Omental fat pad (tissue), 3 donors: ENCODE measurements at regions not wholly inside any gene's neighbourhood (a gene's known extent, or its start where the extent isn't known, plus 50 kb on each side); places are given as distances from the start of the nearest gene placed in this dataset.

Source experiments
- ATAC-seq: fragments of 150-250 bp; one replicate; pipeline ENCODE4 v1.9.1; 2016; ENCODE audit warnings: mild to moderate bottlenecking, moderate library complexity; ENCODE audit not compliant: low FRiP score
- DNase-seq: peaks from one replicate; pipeline ENCODE4 v3.0.0-alpha.2; 2019; ENCODE audit warnings: low spot score
- TF ChIP-seq, protein P1 (sequence below), 3 donors: fragments of 450-650 bp; IDR thresholded peaks; one replicate each; pipeline ENCODE4 v1.5.1; 2016 to 2017; ENCODE audit warnings: antibody characterized with exemption in 3 of 3, mild to moderate bottlenecking in 3 of 3, moderate library complexity in 2 of 3

GRCh38 chr10:52918714-52919305, 146.2 kb upstream of the MBL2 start:
- TF ChIP-seq, protein P1, sequence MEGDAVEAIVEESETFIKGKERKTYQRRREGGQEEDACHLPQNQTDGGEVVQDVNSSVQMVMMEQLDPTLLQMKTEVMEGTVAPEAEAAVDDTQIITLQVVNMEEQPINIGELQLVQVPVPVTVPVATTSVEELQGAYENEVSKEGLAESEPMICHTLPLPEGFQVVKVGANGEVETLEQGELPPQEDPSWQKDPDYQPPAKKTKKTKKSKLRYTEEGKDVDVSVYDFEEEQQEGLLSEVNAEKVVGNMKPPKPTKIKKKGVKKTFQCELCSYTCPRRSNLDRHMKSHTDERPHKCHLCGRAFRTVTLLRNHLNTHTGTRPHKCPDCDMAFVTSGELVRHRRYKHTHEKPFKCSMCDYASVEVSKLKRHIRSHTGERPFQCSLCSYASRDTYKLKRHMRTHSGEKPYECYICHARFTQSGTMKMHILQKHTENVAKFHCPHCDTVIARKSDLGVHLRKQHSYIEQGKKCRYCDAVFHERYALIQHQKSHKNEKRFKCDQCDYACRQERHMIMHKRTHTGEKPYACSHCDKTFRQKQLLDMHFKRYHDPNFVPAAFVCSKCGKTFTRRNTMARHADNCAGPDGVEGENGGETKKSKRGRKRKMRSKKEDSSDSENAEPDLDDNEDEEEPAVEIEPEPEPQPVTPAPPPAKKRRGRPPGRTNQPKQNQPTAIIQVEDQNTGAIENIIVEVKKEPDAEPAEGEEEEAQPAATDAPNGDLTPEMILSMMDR (IDR thresholded peaks at IDR 0.05): no peak
- no peak for DNase-seq
- no peak for ATAC-seq

GRCh38 chr10:52915391-52915790, 142.8 kb upstream of the MBL2 start:
- ATAC-seq: no peak
- DNase-seq: no peak
- TF ChIP-seq, protein P1 (IDR thresholded peaks at IDR 0.05): no peak

DNA sequence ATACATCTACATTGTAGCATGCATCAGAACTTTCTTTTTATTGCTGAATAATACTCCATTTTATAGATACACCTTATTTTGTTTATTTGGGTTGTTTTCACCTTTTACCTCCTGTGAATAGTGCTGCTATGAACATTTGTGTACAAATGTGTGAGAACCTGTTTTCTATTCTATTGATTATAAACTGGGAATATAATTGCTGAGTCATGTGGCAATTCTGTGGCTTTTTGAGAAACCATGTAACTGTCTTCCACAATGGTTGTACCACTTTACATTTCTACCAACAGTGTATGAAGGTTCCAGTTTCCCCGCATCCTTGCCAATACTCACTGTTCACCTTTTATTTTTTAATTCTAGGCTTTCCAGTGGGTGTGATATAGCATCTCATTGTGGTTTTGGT, 138.6 kb upstream of the MBL2 start:
- TF ChIP-seq, protein P1 (IDR thresholded peaks at IDR 0.05): no peak
- no peak for DNase-seq
- no peak for ATAC-seq

DNA sequence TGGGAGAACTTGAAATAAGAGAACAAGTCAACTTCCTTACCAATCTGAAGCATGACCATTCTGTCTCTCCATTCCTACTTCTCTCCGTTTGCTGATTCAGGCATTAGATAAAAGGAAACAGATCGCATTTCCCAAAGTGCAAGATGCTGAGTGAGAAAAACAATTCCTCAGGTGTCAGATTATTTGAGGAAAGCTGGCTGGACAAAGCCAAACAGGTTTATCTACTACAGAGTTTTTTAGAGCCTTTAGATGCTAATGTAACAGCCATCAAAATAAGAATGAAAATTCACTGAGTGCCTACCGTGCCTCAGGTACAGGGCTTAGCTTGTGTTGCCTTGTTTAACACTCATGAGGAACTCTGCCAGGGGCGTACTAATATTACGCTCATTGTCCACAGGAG, 135.9 kb upstream of the MBL2 start:
- TF ChIP-seq, protein P1 (IDR thresholded peaks at IDR 0.05): no peak
- ATAC-seq: no peak
- no peak for DNase-seq

GRCh38 chr10:52906046-52906445, 133.5 kb upstream of the MBL2 start:
- TF ChIP-seq, protein P1 (IDR thresholded peaks at IDR 0.05): no peak
- DNase-seq: no peak
- no peak for ATAC-seq

DNA sequence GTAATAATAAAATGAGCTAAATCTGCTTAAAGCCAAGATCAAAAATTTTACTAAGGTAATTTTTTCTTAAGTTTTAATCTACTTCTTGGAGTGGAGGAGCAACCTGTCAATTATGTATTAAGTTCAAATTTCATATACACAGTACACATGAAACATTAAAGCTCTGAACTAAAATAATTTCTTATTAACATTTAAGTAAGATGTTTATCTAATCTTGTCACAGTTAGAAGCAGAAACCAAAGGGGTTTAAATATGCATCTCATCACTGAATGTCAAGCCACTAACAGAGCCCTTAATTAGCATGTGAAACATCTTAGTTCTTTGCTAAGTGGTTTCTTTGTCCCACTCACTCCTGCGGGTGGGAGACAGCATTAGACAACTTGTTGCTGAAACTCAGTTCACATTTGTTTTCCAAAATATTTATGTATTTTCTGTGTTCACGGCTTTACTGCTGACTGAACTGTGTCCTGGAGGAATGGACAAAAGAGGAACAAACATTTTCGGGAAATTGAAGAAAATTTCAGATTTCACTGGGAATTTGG, 130.9 kb upstream of the MBL2 start:
- ATAC-seq (no peak), DNase-seq (no peak)
- TF ChIP-seq, protein P1 (IDR thresholded peaks at IDR 0.05): no peak

DNA sequence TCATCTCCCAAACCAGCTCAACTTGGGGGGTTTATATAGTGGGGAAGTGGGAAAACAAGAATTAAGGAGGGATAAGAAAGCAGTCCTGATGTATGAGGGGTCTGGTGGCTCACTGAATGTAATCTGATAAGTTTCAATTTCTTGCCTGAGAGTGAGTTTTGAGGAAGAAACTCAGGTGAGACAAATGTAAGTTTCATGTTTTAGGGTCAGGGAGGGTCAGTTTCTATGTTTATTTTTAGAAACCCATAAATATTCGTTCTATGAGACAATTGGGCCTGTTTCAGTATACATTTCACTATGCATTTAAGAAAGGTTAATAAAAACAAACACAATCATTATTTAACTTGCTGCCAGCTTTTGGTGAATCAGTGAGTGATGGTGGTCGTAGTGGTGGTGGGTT, 128.0 kb upstream of the MBL2 start:
- no peak for ATAC-seq
- TF ChIP-seq, protein P1 (IDR thresholded peaks at IDR 0.05): no peak

More for the DNA sequence above, 128.0 kb upstream of the MBL2 start:
- DNase-seq: no peak
